Ovary (tissue), 7 donors: ENCODE measurements at regions not wholly inside any gene's neighbourhood (a gene's known extent, or its start where the extent isn't known, plus 50 kb on each side); places are given as distances from the start of the nearest gene placed in this dataset.

Experiments
- DNase-seq, 5 donors: peaks; one replicate each; pipeline ENCODE4 v3.0.0-alpha.2; 2019 to 2020
- H3K27ac ChIP-seq, 2 donors: fragments of 200-600 bp; one replicate each; pipeline versions ENCODE4 v1.5.1 to v1.8.0; 2019 to 2022
- H3K27me3 ChIP-seq: fragments of 200-600 bp; one replicate; pipeline ENCODE4 v1.8.0; 2022
- H3K36me3 ChIP-seq: fragments of 200-600 bp; sonication (generic); one replicate; pipeline ENCODE4 v1.5.1; 2019
- H3K4me1 ChIP-seq: one replicate; pipeline ENCODE4 v1.8.1; 2013; ENCODE audit warnings: mild to moderate bottlenecking, moderate library complexity; ENCODE audit not compliant: insufficient read depth
- H3K4me3 ChIP-seq: fragments of 200-600 bp; sonication (generic); one replicate; pipeline ENCODE4 v1.5.1; 2017
- H3K9me3 ChIP-seq, 2 donors: fragments of 200-600 bp in 1 of 2; sonication (generic) in 1 of 2; one replicate each; pipeline versions ENCODE4 v1.5.1 to v1.8.1; 2013 to 2019; ENCODE audit warnings: mild to moderate bottlenecking in 1 of 2, moderate library complexity in 1 of 2
- CTCF ChIP-seq, 3 donors: fragments of 450-650 bp in 2 of 3; fragments of 200-600 bp in 1 of 3; IDR thresholded peaks; one replicate each; pipeline versions ENCODE4 v1.5.1 to v1.8.0; 2016 to 2022; ENCODE audit warnings: antibody characterized with exemption in 3 of 3, mild to moderate bottlenecking in 1 of 3
- EP300 ChIP-seq: sonication (generic); formaldehyde crosslinking; IDR thresholded peaks from one replicate; pipeline ENCODE4 v1.6.1; 2017; ENCODE audit warnings: antibody characterized with exemption
- POLR2A ChIP-seq: fragments of 450-650 bp; IDR thresholded peaks from one replicate; pipeline ENCODE4 v1.6.1; 2017; ENCODE audit warnings: antibody characterized with exemption, mild to moderate bottlenecking, moderate library complexity
- WGBS, 3 donors: extraction: QIAGEN DNeasy Blood & Tissue Kit in 1 of 3; methylation state at CpG; one replicate each; pipeline versions ENCODE4 v1.1.5 to v1.1.7; 2013 to 2017; 5-methylcytosine and 5-hydroxymethylcytosine counted together
- intact Hi-C, 4 donors: fragments of 100-400 bp; cut with DNase I; formaldehyde crosslinking; loops; one replicate each; pipeline versions ENCODE4 v1.11.0 to v1.15.1; 2022 to 2023
- donor health status: DM: no; HTN: no; CAD: no; lungs with moderate emphysema.
- donor health status: DM: no; HTN: no; CAD: no.
- donor health status: Bipolar disorder and iron deficiency.
- donor health status: DM: no; HTN: no; CAD: no.
- donor health status: DM: yes; HTN: yes; CAD: no.

GRCh38 chrX:74246524-74246923, 57.5 kb upstream of the ZCCHC13 start:
- Histone ChIP-seq H3K9me3 (no peaks in the 10 kb centered on the region), H3K27ac (no peak overlapping the region), H3K27me3 (no peaks in the 10 kb centered on the region), H3K36me3 (no peaks in the 10 kb centered on the region), H3K4me3 (no peak overlapping the region), H3K4me1 (peaks cover 4% of the 10 kb centered on the region)
- TF ChIP-seq EP300 (no peak), CTCF (IDR thresholded peaks at IDR 0.05) (no peak), POLR2A (no peak)
- DNase-seq, result no peak
- intact Hi-C loops, result no loop called here

GRCh38 chrX:74242484-74243138, 61.4 kb upstream of the ZCCHC13 start:
- intact Hi-C loops, result no loop called here
- no peak for DNase-seq
- H3K27me3 ChIP-seq, result no peaks in the 10 kb centered on the region
- no peaks in the 10 kb centered on the region for H3K36me3 ChIP-seq
- peaks cover 4% of the 10 kb centered on the region for H3K4me1 ChIP-seq
- H3K9me3 ChIP-seq, result no peaks in the 10 kb centered on the region
- no peak for TF ChIP-seq CTCF (IDR thresholded peaks at IDR 0.05)
- no peak for TF ChIP-seq EP300
- TF ChIP-seq POLR2A, result no peak
- no peak overlapping the region for H3K27ac ChIP-seq
- no peak overlapping the region for H3K4me3 ChIP-seq
- 60 to 71% (median 63%) methylated on average over 8 of the region's 8 CpGs for WGBS, 3 donors

GRCh38 chrX:74242050-74242449, 61.9 kb upstream of the ZCCHC13 start:
- H3K36me3 ChIP-seq, result no peaks in the 10 kb centered on the region
- H3K4me3 ChIP-seq, result no peak overlapping the region
- no peak for TF ChIP-seq CTCF (IDR thresholded peaks at IDR 0.05)
- TF ChIP-seq POLR2A, result no peak
- TF ChIP-seq EP300, result no peak
- H3K27me3 ChIP-seq, result no peaks in the 10 kb centered on the region
- intact Hi-C loops, result no loop called here
- peaks cover 4% of the 10 kb centered on the region for H3K4me1 ChIP-seq
- DNase-seq, result no peak
- no peaks in the 10 kb centered on the region for H3K9me3 ChIP-seq
- H3K27ac ChIP-seq, result no peak overlapping the region

- peaks cover 4% of the 10 kb centered on the region for H3K4me1 ChIP-seq
- no peaks in the 10 kb centered on the region for H3K36me3 ChIP-seq
- intact Hi-C loops, result no loop called here
- TF ChIP-seq POLR2A, result no peak
- TF ChIP-seq EP300, result no peak
- no peak for TF ChIP-seq CTCF (IDR thresholded peaks at IDR 0.05)
- H3K4me3 ChIP-seq, result no peak overlapping the region
- WGBS, 3 donors, result 89 to 96% (median 90%) methylated on average over 1 of the region's 1 CpG
- H3K9me3 ChIP-seq, result no peaks in the 10 kb centered on the region
- H3K27me3 ChIP-seq, result no peaks in the 10 kb centered on the region
- no peak for DNase-seq
- H3K27ac ChIP-seq, result no peak overlapping the region
Measured at GRCh38 chrX:74238771-74239170, 65.2 kb upstream of the ZCCHC13 start.
